Adrenal gland (tissue), 9 donors: ENCODE measurements at regions not wholly inside any gene's neighbourhood (a gene's known extent, or its start where the extent isn't known, plus 50 kb on each side); places are given as distances from the start of the nearest gene placed in this dataset.

Source experiments
- DNase-seq, 7 donors: peaks; one replicate each; pipeline ENCODE4 v3.0.0-alpha.2; 2019 to 2020
- H3K27ac ChIP-seq, 5 donors: fragments of 200-600 bp; sonication (generic) in 4 of 5; 1 replicate in 3 of 5; 2 replicates in 2 of 5; pipeline versions ENCODE4 v1.5.1 to v1.8.0; 2016 to 2020; ENCODE audit warnings: mild to moderate bottlenecking in 1 of 5
- H3K27me3 ChIP-seq: fragments of 200-600 bp; 2 replicates; pipeline ENCODE4 v1.8.0; 2021
- H3K36me3 ChIP-seq, 2 donors: fragments of 200-600 bp; replicated peaks in 1 of 2; 1 replicate in 1 of 2; 2 replicates in 1 of 2; pipeline versions ENCODE4 v1.5.1 to v1.8.0; 2018 to 2022
- H3K4me1 ChIP-seq, 2 donors: fragments of 200-600 bp; replicated peaks in 1 of 2; 1 replicate in 1 of 2; 2 replicates in 1 of 2; pipeline versions ENCODE4 v1.5.1 to v1.8.0; 2018 to 2021
- H3K4me3 ChIP-seq, 4 donors: fragments of 200-600 bp; sonication (generic) in 3 of 4; one replicate each; pipeline ENCODE4 v1.5.1; 2016 to 2018
- H3K9me3 ChIP-seq, 3 donors: fragments of 200-600 bp; sonication (generic) in 1 of 3; replicated peaks in 1 of 3; 1 replicate in 2 of 3; 2 replicates in 1 of 3; pipeline versions ENCODE4 v1.5.1 to v1.8.0; 2016 to 2021
- POLR2A ChIP-seq, 2 donors: fragments of 450-650 bp; IDR thresholded peaks; one replicate each; pipeline ENCODE4 v1.6.1; 2017; ENCODE audit warnings: antibody characterized with exemption in 2 of 2, mild to moderate bottlenecking in 2 of 2, moderate library complexity in 1 of 2
- WGBS, 4 donors: extraction: QIAGEN DNeasy Blood & Tissue Kit in 2 of 4; methylation state at CpG; one replicate each; pipeline versions ENCODE4 v1.1.5 to v1.1.7; 2013 to 2017; 5-methylcytosine and 5-hydroxymethylcytosine counted together
- intact Hi-C, 2 donors: fragments of 100-400 bp; cut with DNase I; formaldehyde crosslinking; loops; one replicate each; pipeline versions ENCODE4 v1.14.1 to v1.15.0; 2022 to 2023
- TF ChIP-seq, protein P1 (sequence below), 6 experiments: fragments of 450-650 bp in 4 of 6; fragments of 200-600 bp in 2 of 6; sonication (generic) in 1 of 6; IDR thresholded peaks; 1 replicate in 5 of 6; 2 replicates in 1 of 6; pipeline versions ENCODE4 v1.5.1 to v1.8.0; 2016 to 2021; ENCODE audit warnings: antibody characterized with exemption in 6 of 6, mild to moderate bottlenecking in 2 of 6, moderate library complexity in 1 of 6
- donor health status: healthy with polysubstance abuse.
- donor health status: Bipolar disorder and iron deficiency.
- donor health status: DM: yes; HTN: yes; CAD: no.
- donor health status: DM: no; HTN: no; CAD: no.
- donor health status: DM: no; HTN: no; CAD: no.

DNA sequence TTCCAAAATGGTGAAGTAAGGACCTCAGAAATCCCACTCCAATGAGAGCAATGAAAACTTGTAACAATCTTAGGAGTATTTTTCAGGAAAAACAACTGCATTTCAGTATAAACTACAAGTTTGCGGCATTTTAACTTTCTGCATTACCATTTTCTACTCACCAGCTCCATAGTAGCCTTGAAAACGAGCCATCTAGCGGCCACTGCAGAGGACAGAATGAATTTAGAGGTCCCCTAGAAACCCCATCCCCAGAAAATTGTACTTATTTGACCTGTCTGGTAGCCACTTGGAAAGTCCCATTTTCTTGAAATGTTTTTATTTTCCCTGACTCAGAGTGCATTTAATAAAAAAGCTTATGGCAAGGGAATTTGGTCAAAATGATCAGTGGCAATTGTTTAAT lies 205.4 kb upstream of the ITGA1 start:
- no peak for DNase-seq
- Histone ChIP-seq H3K27ac (no peak overlapping the region), H3K9me3 (no peaks in the 10 kb centered on the region), H3K4me3 (no peak overlapping the region), H3K4me1 (no peaks in the 10 kb centered on the region), H3K27me3 (no peaks in the 10 kb centered on the region), H3K36me3 (no peaks in the 10 kb centered on the region)
- TF ChIP-seq POLR2A (IDR thresholded peaks at IDR 0.05), result no peak
- TF ChIP-seq, protein P1, sequence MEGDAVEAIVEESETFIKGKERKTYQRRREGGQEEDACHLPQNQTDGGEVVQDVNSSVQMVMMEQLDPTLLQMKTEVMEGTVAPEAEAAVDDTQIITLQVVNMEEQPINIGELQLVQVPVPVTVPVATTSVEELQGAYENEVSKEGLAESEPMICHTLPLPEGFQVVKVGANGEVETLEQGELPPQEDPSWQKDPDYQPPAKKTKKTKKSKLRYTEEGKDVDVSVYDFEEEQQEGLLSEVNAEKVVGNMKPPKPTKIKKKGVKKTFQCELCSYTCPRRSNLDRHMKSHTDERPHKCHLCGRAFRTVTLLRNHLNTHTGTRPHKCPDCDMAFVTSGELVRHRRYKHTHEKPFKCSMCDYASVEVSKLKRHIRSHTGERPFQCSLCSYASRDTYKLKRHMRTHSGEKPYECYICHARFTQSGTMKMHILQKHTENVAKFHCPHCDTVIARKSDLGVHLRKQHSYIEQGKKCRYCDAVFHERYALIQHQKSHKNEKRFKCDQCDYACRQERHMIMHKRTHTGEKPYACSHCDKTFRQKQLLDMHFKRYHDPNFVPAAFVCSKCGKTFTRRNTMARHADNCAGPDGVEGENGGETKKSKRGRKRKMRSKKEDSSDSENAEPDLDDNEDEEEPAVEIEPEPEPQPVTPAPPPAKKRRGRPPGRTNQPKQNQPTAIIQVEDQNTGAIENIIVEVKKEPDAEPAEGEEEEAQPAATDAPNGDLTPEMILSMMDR (IDR thresholded peaks at IDR 0.05), result no peak
- intact Hi-C loops, result no loop called here
- WGBS, 4 donors, result 68 to 84% (median 73%) methylated on average over 3 of the region's 3 CpGs

DNA sequence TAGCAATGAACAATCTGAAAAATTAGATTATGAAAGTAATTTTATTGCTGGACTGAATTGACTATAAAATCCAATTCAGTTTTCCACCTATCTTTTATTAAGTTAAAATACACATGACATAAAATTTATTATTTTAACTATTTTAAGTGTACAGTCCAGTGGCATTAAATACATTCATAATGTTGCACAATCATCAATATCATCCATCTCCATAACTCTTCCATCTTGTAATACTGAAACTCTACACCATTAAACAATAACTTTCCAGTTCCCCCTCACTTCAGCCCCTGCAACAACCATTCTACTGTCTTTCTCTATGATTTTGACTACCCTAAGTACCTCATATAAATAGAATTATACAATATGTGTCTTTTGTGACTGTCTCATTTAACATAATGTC lies 200.6 kb upstream of the ITGA1 start:
- Histone ChIP-seq H3K36me3 (no peaks in the 10 kb centered on the region), H3K4me1 (no peaks in the 10 kb centered on the region), H3K27ac (no peak overlapping the region), H3K27me3 (no peaks in the 10 kb centered on the region), H3K4me3 (no peak overlapping the region), H3K9me3 (no peaks in the 10 kb centered on the region)
- DNase-seq, result no peak
- intact Hi-C loops, result no loop called here
- TF ChIP-seq, protein P1 (IDR thresholded peaks at IDR 0.05), result no peak
- TF ChIP-seq POLR2A (IDR thresholded peaks at IDR 0.05), result no peak

- intact Hi-C loops, result no loop called here
- no peaks in the 10 kb centered on the region for H3K36me3 ChIP-seq
- no peak overlapping the region for H3K4me3 ChIP-seq
- H3K4me1 ChIP-seq, result no peaks in the 10 kb centered on the region
- H3K27ac ChIP-seq, result no peak overlapping the region
- TF ChIP-seq, protein P1 (IDR thresholded peaks at IDR 0.05), result no peak
- TF ChIP-seq POLR2A (IDR thresholded peaks at IDR 0.05), result no peak
- WGBS, 4 donors, result 89 to 95% (median 90%) methylated on average over 2 of the region's 2 CpGs
- DNase-seq, result no peak
- H3K9me3 ChIP-seq, result no peaks in the 10 kb centered on the region
- no peaks in the 10 kb centered on the region for H3K27me3 ChIP-seq
These were observed 190.1 kb upstream of the ITGA1 start for GRCh38 chr5:52597625-52598024.

GRCh38 chr5:52598968-52599367 lies 188.7 kb upstream of the ITGA1 start:
- WGBS, 4 donors, result 23 to 32% (median 30%) methylated on average over 5 of the region's 5 CpGs
- Histone ChIP-seq H3K27ac (no peak overlapping the region), H3K4me3 (peak overlapping the region in 1 of 4 donors; percentile 18), H3K9me3 (no peaks in the 10 kb centered on the region), H3K4me1 (no peaks in the 10 kb centered on the region), H3K36me3 (no peaks in the 10 kb centered on the region), H3K27me3 (no peaks in the 10 kb centered on the region)
- TF ChIP-seq, protein P1 (IDR thresholded peaks at IDR 0.05), result no peak
- TF ChIP-seq POLR2A (IDR thresholded peaks at IDR 0.05), result no peak
- intact Hi-C loops, result no loop called here
- no peak for DNase-seq
